ENCODE measurements at regions not wholly inside any gene's neighbourhood (a gene's known extent, or its start where the extent isn't known, plus 50 kb on each side); places are given as distances from the start of the nearest gene placed in this dataset.

- Mint-ChIP-seq H3K4me1 (ENCODE audit: low read depth, unreplicated experiment) (no peaks in the 10 kb centered on the region), H3K36me3 (ENCODE audit: unreplicated experiment) (no peaks in the 10 kb centered on the region), H3K27me3 (ENCODE audit: unreplicated experiment) (no peaks in the 10 kb centered on the region), H3K9me3 (ENCODE audit: unreplicated experiment) (peaks cover 1% of the 10 kb centered on the region), H3K4me3 (ENCODE audit: unreplicated experiment) (no peak overlapping the region), H3K27ac (ENCODE audit: unreplicated experiment) (no peak overlapping the region)
- no peak for DNase-seq
- TF ChIP-seq CTCF (IDR thresholded peaks at IDR 0.05; ENCODE audit: partially characterized antibody, unreplicated experiment): no peak
Measured at GRCh38 chr21:27586326-27586725, 619.4 kb upstream of the ADAMTS5 start.

GRCh38 chr21:27584256-27584655 lies 617.4 kb upstream of the ADAMTS5 start:
- DNase-seq: no peak
- peaks cover 1% of the 10 kb centered on the region for H3K9me3 Mint-ChIP-seq (ENCODE audit: unreplicated experiment)
- no peaks in the 10 kb centered on the region for H3K4me1 Mint-ChIP-seq (ENCODE audit: low read depth, unreplicated experiment)
- H3K36me3 Mint-ChIP-seq (ENCODE audit: unreplicated experiment): no peaks in the 10 kb centered on the region
- no peaks in the 10 kb centered on the region for H3K27me3 Mint-ChIP-seq (ENCODE audit: unreplicated experiment)
- no peak overlapping the region for H3K4me3 Mint-ChIP-seq (ENCODE audit: unreplicated experiment)
- no peak for TF ChIP-seq CTCF (IDR thresholded peaks at IDR 0.05; ENCODE audit: partially characterized antibody, unreplicated experiment)
- no peak overlapping the region for H3K27ac Mint-ChIP-seq (ENCODE audit: unreplicated experiment)

GRCh38 chr21:27582948-27583430 lies 616.1 kb upstream of the ADAMTS5 start:
- Mint-ChIP-seq H3K36me3 (ENCODE audit: unreplicated experiment) (no peaks in the 10 kb centered on the region), H3K27me3 (ENCODE audit: unreplicated experiment) (no peaks in the 10 kb centered on the region), H3K9me3 (ENCODE audit: unreplicated experiment) (no peaks in the 10 kb centered on the region), H3K27ac (ENCODE audit: unreplicated experiment) (no peak overlapping the region), H3K4me1 (ENCODE audit: low read depth, unreplicated experiment) (no peaks in the 10 kb centered on the region), H3K4me3 (ENCODE audit: unreplicated experiment) (no peak overlapping the region)
- TF ChIP-seq CTCF (IDR thresholded peaks at IDR 0.05; ENCODE audit: partially characterized antibody, unreplicated experiment): no peak
- DNase-seq: no peak

DNA sequence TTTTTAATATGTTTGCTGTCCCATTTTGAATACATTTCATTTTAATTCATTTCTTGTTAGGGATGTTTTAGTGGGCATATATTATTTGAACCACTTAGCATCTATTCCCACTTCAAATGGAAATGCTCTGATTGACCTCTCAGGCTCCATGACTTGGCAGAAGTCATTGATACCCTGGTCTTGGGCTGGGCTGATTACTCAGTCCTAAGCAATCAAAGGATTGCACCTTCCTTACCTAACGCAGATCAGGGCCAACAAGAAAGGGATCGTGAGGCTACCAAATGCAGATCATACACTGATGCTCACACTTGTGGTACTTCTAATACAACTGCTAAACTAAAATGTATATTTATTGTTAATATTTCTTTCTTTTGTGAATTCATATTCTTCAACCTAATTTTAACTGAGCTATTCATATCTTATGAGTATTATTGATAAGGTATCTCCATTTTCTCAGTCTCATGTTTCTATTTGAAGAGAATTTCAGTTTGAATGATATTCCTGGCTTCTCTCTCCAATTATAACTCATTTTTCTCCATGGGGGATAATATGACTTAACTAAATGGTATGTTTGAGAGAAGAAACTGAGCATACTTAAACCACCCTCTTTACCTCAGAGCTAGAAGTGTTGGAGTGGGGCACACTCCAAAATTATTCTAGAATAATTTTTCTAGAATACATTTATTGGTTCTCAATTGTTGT lies 615.5 kb upstream of the ADAMTS5 start:
- H3K27ac Mint-ChIP-seq (ENCODE audit: unreplicated experiment): no peak overlapping the region
- H3K27me3 Mint-ChIP-seq (ENCODE audit: unreplicated experiment): no peaks in the 10 kb centered on the region
- H3K4me1 Mint-ChIP-seq (ENCODE audit: low read depth, unreplicated experiment): no peaks in the 10 kb centered on the region

More for the DNA sequence above, 615.5 kb upstream of the ADAMTS5 start:
- Mint-ChIP-seq H3K4me3 (ENCODE audit: unreplicated experiment) (no peak overlapping the region), H3K36me3 (ENCODE audit: unreplicated experiment) (no peaks in the 10 kb centered on the region), H3K9me3 (ENCODE audit: unreplicated experiment) (no peaks in the 10 kb centered on the region)
- no peak for TF ChIP-seq CTCF (IDR thresholded peaks at IDR 0.05; ENCODE audit: partially characterized antibody, unreplicated experiment)
- DNase-seq: no peak
